ENCODE measurements at regions not wholly inside any gene's neighbourhood (a gene's known extent, or its start where the extent isn't known, plus 50 kb on each side); places are given as distances from the start of the nearest gene placed in this dataset.
A peak's percentile ranks its signal among the peaks of the same experiment; 100 is the strongest.

- DNase-seq (ENCODE audit: low read depth): no peak
These were observed 50.8 kb upstream of the ANP32A start for GRCh38 chr15:68871507-68871906.

GRCh38 chr15:68874788-68875187 is 54.1 kb upstream of the ANP32A start:
- no peak for DNase-seq (ENCODE audit: low read depth)

- peak; percentile 77 for DNase-seq (ENCODE audit: low read depth)
These were observed 54.8 kb upstream of the SPESP1 start for GRCh38 chr15:68875377-68876116.

- DNase-seq (ENCODE audit: low read depth): no peak
These were observed 52.7 kb upstream of the SPESP1 start for GRCh38 chr15:68877626-68878025.

GRCh38 chr15:68880382-68880781 is 49.9 kb upstream of the SPESP1 start:
- no peak for DNase-seq (ENCODE audit: low read depth)

Measured in stromal cell of bone marrow (primary cell).